IPS DF 6.9 (cell line): ENCODE measurements at regions not wholly inside any gene's neighbourhood (a gene's known extent, or its start where the extent isn't known, plus 50 kb on each side); places are given as distances from the start of the nearest gene placed in this dataset.
"Not testable (repeated sequence)": the region's sequence is repeated elsewhere in the genome, so short reads cannot be mapped to it uniquely, and the experiment has no call there.

Experiments used
- DNase-seq: peaks from one replicate; pipeline ENCODE4 v3.0.0-alpha.2; 2013; ENCODE audit warnings: low read depth, low spot score
- H3K27ac ChIP-seq: one replicate; pipeline ENCODE4 v1.5.1; 2013; ENCODE audit warnings: low read length, control low read depth
- H3K27me3 ChIP-seq: 2 replicates; pipeline ENCODE4 v1.6.1; 2013; ENCODE audit warnings: mild to moderate bottlenecking, low read length; ENCODE audit not compliant: control insufficient read depth, insufficient read depth
- H3K36me3 ChIP-seq: 2 replicates; pipeline ENCODE4 v1.6.1; 2013; ENCODE audit warnings: low read length; ENCODE audit not compliant: control insufficient read depth, insufficient read depth
- H3K4me1 ChIP-seq: 2 replicates; pipeline ENCODE4 v1.6.1; 2013; ENCODE audit warnings: low read length; ENCODE audit not compliant: control insufficient read depth, insufficient read depth
- H3K4me3 ChIP-seq: 2 replicates; pipeline ENCODE4 v1.5.1; 2013; ENCODE audit warnings: mild to moderate bottlenecking, low read length
- H3K9me3 ChIP-seq: 2 replicates; pipeline ENCODE4 v1.6.1; 2013; ENCODE audit warnings: low read length, inconsistent platforms; ENCODE audit not compliant: control insufficient read depth, insufficient read depth
- WGBS: extraction: QIAGEN DNeasy Blood & Tissue Kit; methylation state at CpG from one replicate; pipeline ENCODE4 v1.1.7; 2013; ENCODE audit warnings: mixed read lengths, missing lambda C conversion rate; ENCODE audit not compliant: insufficient read length, insufficient coverage; 5-methylcytosine and 5-hydroxymethylcytosine counted together

- H3K4me1 ChIP-seq, H3K4me3 ChIP-seq, DNase-seq, H3K36me3 ChIP-seq, H3K27me3 ChIP-seq, H3K27ac ChIP-seq, H3K9me3 ChIP-seq: not testable (repeated sequence)
- WGBS = no CpG with 5 or more reads among the region's 5 CpGs
Measured at GRCh38 chr2:242107065-242107464, 237.5 kb downstream of the RTP5 start.

- H3K36me3 ChIP-seq, H3K9me3 ChIP-seq, H3K27ac ChIP-seq, DNase-seq, H3K4me3 ChIP-seq, H3K27me3 ChIP-seq, H3K4me1 ChIP-seq: not testable (repeated sequence)
- WGBS = no CpG with 5 or more reads among the region's 2 CpGs
Measured at GRCh38 chr2:242108797-242109500, 239.4 kb downstream of the RTP5 start.

DNA sequence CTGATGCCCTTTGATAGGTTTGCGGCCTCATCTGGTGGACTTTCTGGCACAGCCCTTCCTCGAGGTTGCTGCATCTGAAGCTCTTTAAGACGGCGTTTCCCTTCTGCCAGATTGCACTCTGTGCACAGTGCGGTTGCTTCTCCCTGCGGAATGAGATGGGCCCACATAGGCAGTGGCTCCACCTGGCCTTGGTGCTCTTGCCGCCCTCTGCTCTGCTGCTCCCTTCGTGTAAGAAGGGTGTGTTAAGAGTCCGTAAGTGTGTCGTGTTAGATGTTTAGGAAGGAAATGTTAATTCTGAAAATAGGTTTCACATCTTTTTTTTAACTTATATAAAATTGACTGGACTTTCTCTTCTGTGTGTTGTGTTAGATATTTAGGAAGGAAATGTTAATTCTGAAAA is 240.3 kb downstream of the RTP5 start:
- not testable (repeated sequence) for H3K9me3 ChIP-seq, H3K4me3 ChIP-seq, H3K4me1 ChIP-seq, H3K27me3 ChIP-seq, H3K36me3 ChIP-seq, H3K27ac ChIP-seq, DNase-seq
- no CpG with 5 or more reads among the region's 10 CpGs for WGBS

- not testable (repeated sequence) for H3K27ac ChIP-seq, H3K27me3 ChIP-seq, H3K4me3 ChIP-seq, DNase-seq, H3K9me3 ChIP-seq, H3K4me1 ChIP-seq, H3K36me3 ChIP-seq
- no CpG with 5 or more reads among the region's 4 CpGs for WGBS
Measured at GRCh38 chr2:242111954-242112353, 242.4 kb downstream of the RTP5 start.

DNA sequence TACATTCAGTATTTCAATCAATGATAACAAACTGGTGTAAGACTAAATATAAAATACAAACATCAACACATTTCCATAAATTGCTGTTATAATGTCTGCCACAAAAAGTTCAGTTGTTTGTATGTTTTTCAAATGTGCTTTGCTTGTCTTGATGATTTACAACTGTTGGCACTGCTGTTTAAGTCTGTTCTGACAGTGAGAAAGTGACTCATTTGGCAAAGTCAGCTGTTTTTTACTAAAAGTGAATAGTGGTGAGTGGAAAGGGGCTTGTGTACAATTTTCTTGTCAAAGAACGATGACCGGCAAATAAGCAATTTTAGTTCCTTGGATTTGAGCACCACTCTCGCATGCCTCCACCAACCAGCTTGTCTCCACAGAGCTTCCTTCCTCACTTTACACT is 244.0 kb downstream of the RTP5 start:
- not testable (repeated sequence) for H3K4me3 ChIP-seq, H3K9me3 ChIP-seq, H3K36me3 ChIP-seq, DNase-seq, H3K27ac ChIP-seq, H3K4me1 ChIP-seq, H3K27me3 ChIP-seq
- no CpG with 5 or more reads among the region's 3 CpGs for WGBS

GRCh38 chr2:242116676-242117075 is 247.1 kb downstream of the RTP5 start:
- H3K4me1 ChIP-seq, H3K36me3 ChIP-seq, H3K27me3 ChIP-seq, DNase-seq, H3K4me3 ChIP-seq, H3K9me3 ChIP-seq, H3K27ac ChIP-seq: not testable (repeated sequence)
- WGBS = no CpG with 5 or more reads among the region's 2 CpGs

- not testable (repeated sequence) for DNase-seq, H3K4me3 ChIP-seq, H3K36me3 ChIP-seq, H3K27me3 ChIP-seq, H3K27ac ChIP-seq, H3K4me1 ChIP-seq, H3K9me3 ChIP-seq
- WGBS = no CpG with 5 or more reads among the region's 3 CpGs
Measured at GRCh38 chr2:242117305-242117704, 247.8 kb downstream of the RTP5 start.

- H3K4me3 ChIP-seq, H3K4me1 ChIP-seq, H3K36me3 ChIP-seq, H3K27ac ChIP-seq, H3K27me3 ChIP-seq, DNase-seq, H3K9me3 ChIP-seq: not testable (repeated sequence)
- WGBS = no CpG with 5 or more reads among the region's 5 CpGs
Measured at GRCh38 chr2:242119682-242120081, 250.2 kb downstream of the RTP5 start.

DNA sequence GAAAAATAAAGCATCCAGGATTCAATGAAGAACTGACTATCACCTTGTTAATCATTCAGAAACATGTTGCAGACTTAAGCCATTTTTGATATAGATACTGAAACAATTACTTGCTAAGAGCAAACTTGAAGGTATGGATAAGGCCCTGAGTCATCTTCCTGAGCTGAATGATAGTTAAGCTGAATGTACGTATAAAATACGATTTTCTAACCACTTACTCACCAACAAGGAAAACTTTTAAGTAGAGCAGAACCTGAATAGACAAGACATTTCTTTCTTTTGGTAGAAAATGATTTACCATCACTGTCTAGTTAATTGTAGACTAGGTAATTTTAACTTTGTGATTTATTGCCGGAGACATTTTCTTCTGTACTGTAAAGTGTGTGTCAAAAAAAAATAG is 261.2 kb downstream of the RTP5 start:
- not testable (repeated sequence) for H3K4me3 ChIP-seq, H3K27ac ChIP-seq, H3K9me3 ChIP-seq, DNase-seq, H3K4me1 ChIP-seq, H3K36me3 ChIP-seq, H3K27me3 ChIP-seq
- no CpG with 5 or more reads among the region's 3 CpGs for WGBS

- H3K4me1 ChIP-seq, H3K36me3 ChIP-seq, H3K9me3 ChIP-seq, H3K4me3 ChIP-seq, DNase-seq, H3K27ac ChIP-seq, H3K27me3 ChIP-seq: not testable (repeated sequence)
- no CpG with 5 or more reads among the region's 2 CpGs for WGBS
Measured at GRCh38 chr2:242159921-242160320, 290.4 kb downstream of the RTP5 start.

GRCh38 chr2:242165115-242165514 is 295.6 kb downstream of the RTP5 start:
- not testable (repeated sequence) for H3K36me3 ChIP-seq, H3K9me3 ChIP-seq, H3K4me1 ChIP-seq, DNase-seq, H3K4me3 ChIP-seq, H3K27me3 ChIP-seq, H3K27ac ChIP-seq
